Stimulated activated CD4-positive, alpha-beta T cell treated with anti-CD3 and anti-CD28 coated beads, TNF-alpha, amount 100 ng/mL, for 1 hour (primary cell): ENCODE measurements at regions not wholly inside any gene's neighbourhood (a gene's known extent, or its start where the extent isn't known, plus 50 kb on each side); places are given as distances from the start of the nearest gene placed in this dataset.
A peak's percentile ranks its signal among the peaks of the same experiment; 100 is the strongest.

Experiments
- DNase-seq, 3 donors: peaks; one replicate each; pipeline ENCODE4 v3.0.0-alpha.2; 2020; ENCODE audit warnings: low read depth in 3 of 3, low spot score in 1 of 3

- DNase-seq, result no peak
Measured at GRCh38 chr1:175829845-175830244, 86.5 kb upstream of the TNR start.

- no peak for DNase-seq
Measured at GRCh38 chr1:175826705-175827104, 83.3 kb upstream of the TNR start.

GRCh38 chr1:175824079-175824478, 80.7 kb upstream of the TNR start:
- peak in 1 of 3 donors; percentile 1 for DNase-seq

- no peak for DNase-seq
Measured at GRCh38 chr1:175823406-175823805, 80.0 kb upstream of the TNR start.

GRCh38 chr1:175822580-175822979, 79.2 kb upstream of the TNR start:
- no peak for DNase-seq

GRCh38 chr1:175820456-175821025, 77.1 kb upstream of the TNR start:
- no peak for DNase-seq

GRCh38 chr1:175818929-175819328, 75.5 kb upstream of the TNR start:
- no peak for DNase-seq

- no peak for DNase-seq
Measured at GRCh38 chr1:175817445-175817844, 74.0 kb upstream of the TNR start.

- no peak for DNase-seq
Measured at GRCh38 chr1:175814885-175815284, 71.5 kb upstream of the TNR start.

- DNase-seq, result no peak
Measured at GRCh38 chr1:175812936-175813335, 69.5 kb upstream of the TNR start.

- no peak for DNase-seq
Measured at GRCh38 chr1:175810305-175810704, 66.9 kb upstream of the TNR start.

GRCh38 chr1:175808999-175809398, 65.6 kb upstream of the TNR start:
- DNase-seq, result no peak

GRCh38 chr1:175808573-175808972, 65.2 kb upstream of the TNR start:
- DNase-seq, result no peak

- DNase-seq, result no peak
Measured at GRCh38 chr1:175804561-175804960, 61.2 kb upstream of the TNR start.

- no peak for DNase-seq
Measured at GRCh38 chr1:175803413-175803812, 60.0 kb upstream of the TNR start.

GRCh38 chr1:175802407-175803123, 59.2 kb upstream of the TNR start:
- DNase-seq, result no peak

- no peak for DNase-seq
Measured at GRCh38 chr1:175801979-175802378, 58.6 kb upstream of the TNR start.

- DNase-seq, result no peak
Measured at GRCh38 chr1:175797576-175797975, 54.2 kb upstream of the TNR start.

- no peak for DNase-seq
Measured at GRCh38 chr1:175794586-175794985, 51.2 kb upstream of the TNR start.

GRCh38 chr1:175793617-175794016, 50.2 kb upstream of the TNR start:
- no peak for DNase-seq
